HG02943 (cell line): ENCODE measurements at regions not wholly inside any gene's neighbourhood (a gene's known extent, or its start where the extent isn't known, plus 50 kb on each side); places are given as distances from the start of the nearest gene placed in this dataset.

Experiments
- ATAC-seq: cut with Tn5 transposase; IDR thresholded peaks from one replicate; pipeline ENCODE4 v1.9.1; 2021; ENCODE audit warnings: mild to moderate bottlenecking, low read depth, moderate library complexity; ENCODE audit not compliant: unreplicated experiment

GRCh38 chr10:58140691-58141347 lies 126.9 kb downstream of the IPMK start:
- ATAC-seq, result no peak

- ATAC-seq, result no peak
Observed at GRCh38 chr10:58140054-58140453, 127.6 kb downstream of the IPMK start.

- no peak for ATAC-seq
Observed at GRCh38 chr10:58137813-58138212, 129.9 kb downstream of the IPMK start.

- ATAC-seq, result no peak
Observed at GRCh38 chr10:58115218-58116050, 152.3 kb downstream of the IPMK start.

- no peak for ATAC-seq
Observed at GRCh38 chr10:58109731-58110130, 158.0 kb downstream of the IPMK start.

GRCh38 chr10:58107506-58107905 lies 160.2 kb downstream of the IPMK start:
- ATAC-seq, result no peak

GRCh38 chr10:58106211-58107035 lies 161.3 kb downstream of the IPMK start:
- ATAC-seq, result no peak

GRCh38 chr10:58104351-58104751 lies 163.3 kb downstream of the IPMK start:
- no peak for ATAC-seq

- no peak for ATAC-seq
Observed at GRCh38 chr10:58102897-58103296, 164.8 kb downstream of the IPMK start.

- ATAC-seq, result no peak
Observed at GRCh38 chr10:58101682-58102081, 166.0 kb downstream of the IPMK start.

GRCh38 chr10:58094985-58095718 lies 172.5 kb downstream of the IPMK start:
- peak; percentile 78 for ATAC-seq

- no peak for ATAC-seq
Observed at GRCh38 chr10:58091886-58092285, 175.8 kb downstream of the IPMK start.

GRCh38 chr10:58089739-58090138 lies 178.0 kb downstream of the IPMK start:
- no peak for ATAC-seq

- ATAC-seq, result no peak
Observed at GRCh38 chr10:58087896-58088295, 179.8 kb downstream of the IPMK start.

GRCh38 chr10:58086763-58087150 lies 180.9 kb downstream of the IPMK start:
- ATAC-seq, result no peak

GRCh38 chr10:58086144-58086762 lies 181.4 kb downstream of the IPMK start:
- ATAC-seq, result peak; percentile 55

- ATAC-seq, result no peak
Observed at GRCh38 chr10:58082248-58082647, 185.4 kb downstream of the IPMK start.

GRCh38 chr10:58081353-58081752 lies 186.3 kb downstream of the IPMK start:
- ATAC-seq, result no peak

GRCh38 chr10:58079461-58079860 lies 188.2 kb downstream of the IPMK start:
- ATAC-seq, result no peak

GRCh38 chr10:58072634-58073033 lies 195.1 kb downstream of the IPMK start:
- no peak for ATAC-seq
